ENCODE measurements at regions not wholly inside any gene's neighbourhood (a gene's known extent, or its start where the extent isn't known, plus 50 kb on each side); places are given as distances from the start of the nearest gene placed in this dataset.

GRCh38 chr2:83168377-83168776 lies 1290.7 kb downstream of the SUCLG1 start:
- Histone ChIP-seq H3K79me2 (ENCODE audit: control insufficient read depth, insufficient read depth, low read length) (no peaks in the 10 kb centered on the region), H3K36me3 (ENCODE audit: control insufficient read depth in 2 of 2, extremely low read depth in 1 of 2, insufficient read depth in 2 of 2, low read length in 2 of 2) (no peaks in the 10 kb centered on the region), H3K9ac (ENCODE audit: control insufficient read depth, extremely low read depth, insufficient read depth, low read length) (no peak overlapping the region), H4K20me1 (ENCODE audit: control insufficient read depth, extremely low read depth, insufficient read depth, low read length) (no peaks in the 10 kb centered on the region), H3K9me3 (ENCODE audit: control insufficient read depth, low read depth, low read length) (no peaks in the 10 kb centered on the region), H3K27ac (ENCODE audit: control insufficient read depth, insufficient read depth, low read length) (no peak overlapping the region), H3K4me3 (ENCODE audit: control insufficient read depth in 2 of 3, extremely low read depth in 1 of 3, insufficient read depth in 2 of 3, low read depth in 1 of 3, low read length in 3 of 3) (no peak overlapping the region), H3K4me2 (ENCODE audit: control insufficient read depth, extremely low read depth, insufficient read depth, low read depth, low read length) (no peak overlapping the region), H3K27me3 (ENCODE audit: control insufficient read depth, extremely low read depth, insufficient read depth, low read length) (no peaks in the 10 kb centered on the region), H3K9me1 (ENCODE audit: control insufficient read depth, extremely low read depth, insufficient read depth, low read length) (no peaks in the 10 kb centered on the region), H3K4me1 (ENCODE audit: control insufficient read depth, extremely low read depth, insufficient read depth, low read length) (no peaks in the 10 kb centered on the region), H2AFZ (ENCODE audit: control insufficient read depth, low read length) (no peak overlapping the region)
- DNase-seq (ENCODE audit: low read depth, low spot score) (no peak), FAIRE-seq (no peak)
- TF ChIP-seq, protein P1, sequence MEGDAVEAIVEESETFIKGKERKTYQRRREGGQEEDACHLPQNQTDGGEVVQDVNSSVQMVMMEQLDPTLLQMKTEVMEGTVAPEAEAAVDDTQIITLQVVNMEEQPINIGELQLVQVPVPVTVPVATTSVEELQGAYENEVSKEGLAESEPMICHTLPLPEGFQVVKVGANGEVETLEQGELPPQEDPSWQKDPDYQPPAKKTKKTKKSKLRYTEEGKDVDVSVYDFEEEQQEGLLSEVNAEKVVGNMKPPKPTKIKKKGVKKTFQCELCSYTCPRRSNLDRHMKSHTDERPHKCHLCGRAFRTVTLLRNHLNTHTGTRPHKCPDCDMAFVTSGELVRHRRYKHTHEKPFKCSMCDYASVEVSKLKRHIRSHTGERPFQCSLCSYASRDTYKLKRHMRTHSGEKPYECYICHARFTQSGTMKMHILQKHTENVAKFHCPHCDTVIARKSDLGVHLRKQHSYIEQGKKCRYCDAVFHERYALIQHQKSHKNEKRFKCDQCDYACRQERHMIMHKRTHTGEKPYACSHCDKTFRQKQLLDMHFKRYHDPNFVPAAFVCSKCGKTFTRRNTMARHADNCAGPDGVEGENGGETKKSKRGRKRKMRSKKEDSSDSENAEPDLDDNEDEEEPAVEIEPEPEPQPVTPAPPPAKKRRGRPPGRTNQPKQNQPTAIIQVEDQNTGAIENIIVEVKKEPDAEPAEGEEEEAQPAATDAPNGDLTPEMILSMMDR (optimal IDR thresholded peaks at IDR 0.05 in 1 of 3, IDR thresholded peaks at IDR 0.05 in 1 of 3, conservative IDR thresholded peaks at IDR 0.05 in 1 of 3; ENCODE audit: extremely low read depth in 1 of 3, insufficient read depth in 2 of 3, low read length in 3 of 3): no peak
- TF ChIP-seq EZH2 (IDR thresholded peaks at IDR 0.05; ENCODE audit: low read length): no peak
- dilution Hi-C loops (cut with MboI; ENCODE audit: extremely low pct_ligation_motif_present, low sequenced_read_pairs): no loop called here

- Histone ChIP-seq H3K9me1 (ENCODE audit: control insufficient read depth, extremely low read depth, insufficient read depth, low read length) (no peaks in the 10 kb centered on the region), H4K20me1 (ENCODE audit: control insufficient read depth, extremely low read depth, insufficient read depth, low read length) (no peaks in the 10 kb centered on the region), H3K27me3 (ENCODE audit: control insufficient read depth, extremely low read depth, insufficient read depth, low read length) (no peaks in the 10 kb centered on the region), H3K79me2 (ENCODE audit: control insufficient read depth, insufficient read depth, low read length) (no peaks in the 10 kb centered on the region), H3K9me3 (ENCODE audit: control insufficient read depth, low read depth, low read length) (no peaks in the 10 kb centered on the region), H3K4me2 (ENCODE audit: control insufficient read depth, extremely low read depth, insufficient read depth, low read depth, low read length) (no peak overlapping the region), H2AFZ (ENCODE audit: control insufficient read depth, low read length) (no peak overlapping the region), H3K27ac (ENCODE audit: control insufficient read depth, insufficient read depth, low read length) (no peak overlapping the region), H3K9ac (ENCODE audit: control insufficient read depth, extremely low read depth, insufficient read depth, low read length) (no peak overlapping the region), H3K4me1 (ENCODE audit: control insufficient read depth, extremely low read depth, insufficient read depth, low read length) (no peaks in the 10 kb centered on the region), H3K36me3 (ENCODE audit: control insufficient read depth in 2 of 2, extremely low read depth in 1 of 2, insufficient read depth in 2 of 2, low read length in 2 of 2) (no peaks in the 10 kb centered on the region), H3K4me3 (ENCODE audit: control insufficient read depth in 2 of 3, extremely low read depth in 1 of 3, insufficient read depth in 2 of 3, low read depth in 1 of 3, low read length in 3 of 3) (no peak overlapping the region)
- DNase-seq (ENCODE audit: low read depth, low spot score) (no peak), FAIRE-seq (no peak)
- dilution Hi-C loops (cut with MboI; ENCODE audit: extremely low pct_ligation_motif_present, low sequenced_read_pairs): no loop called here
- TF ChIP-seq EZH2 (IDR thresholded peaks at IDR 0.05; ENCODE audit: low read length): no peak
- TF ChIP-seq, protein P1 (optimal IDR thresholded peaks at IDR 0.05 in 1 of 3, IDR thresholded peaks at IDR 0.05 in 1 of 3, conservative IDR thresholded peaks at IDR 0.05 in 1 of 3; ENCODE audit: extremely low read depth in 1 of 3, insufficient read depth in 2 of 3, low read length in 3 of 3): no peak
These were observed 1296.7 kb downstream of the SUCLG1 start for GRCh38 chr2:83162421-83162820.
